Fibroblast of lung (primary cell): ENCODE measurements at regions not wholly inside any gene's neighbourhood (a gene's known extent, or its start where the extent isn't known, plus 50 kb on each side); places are given as distances from the start of the nearest gene placed in this dataset.

Source experiments
- CTCF ChIP-seq, 2 donors: IDR thresholded peaks in 1 of 2; conservative IDR thresholded peaks in 1 of 2; 1 replicate in 1 of 2; 2 replicates in 1 of 2; pipeline ENCODE4 v1.5.1; 2011 to 2012; ENCODE audit warnings: low read length in 2 of 2, control low read depth in 1 of 2, inconsistent platforms in 1 of 2, low read depth in 1 of 2, mild to moderate bottlenecking in 1 of 2
- EZH2 ChIP-seq: IDR thresholded peaks from 2 replicates; pipeline ENCODE4 v1.5.1; 2012; ENCODE audit warnings: low read length, control low read depth, mild to moderate bottlenecking; ENCODE audit errors: missing control alignments

GRCh38 chr5:98179791-98180755 lies 593.4 kb upstream of the RGMB start:
- TF ChIP-seq CTCF (conservative IDR thresholded peaks at IDR 0.05 in 1 of 2, IDR thresholded peaks at IDR 0.05 in 1 of 2; ENCODE audit: low read depth in 1 of 2, low read length in 2 of 2) (no peak), EZH2 (no peak)
